ENCODE measurements at regions not wholly inside any gene's neighbourhood (a gene's known extent, or its start where the extent isn't known, plus 50 kb on each side); places are given as distances from the start of the nearest gene placed in this dataset.

- Histone ChIP-seq H3K27me3 (ENCODE audit: low read length) (no peaks in the 10 kb centered on the region), H3K9me3 (ENCODE audit: insufficient read depth, low read length) (no peaks in the 10 kb centered on the region), H3K27ac (ENCODE audit: low read depth, low read length) (no peak overlapping the region), H3K9ac (ENCODE audit: low read length) (no peak overlapping the region), H3K4me3 (ENCODE audit: insufficient read depth, low read length, poor library complexity, severe bottlenecking) (no peak overlapping the region), H3K4me2 (ENCODE audit: low read depth, low read length, poor library complexity, severe bottlenecking) (peak overlapping the region; percentile 32), H3F3A (ENCODE audit: insufficient read depth) (no peaks in the 10 kb centered on the region), H2AFZ (ENCODE audit: low read depth, low read length, severe bottlenecking) (no peak overlapping the region), H4K20me1 (ENCODE audit: low read depth, low read length) (no peaks in the 10 kb centered on the region), H3K79me2 (ENCODE audit: insufficient read depth, low read length) (no peaks in the 10 kb centered on the region), H3K9me2 (replicated peaks; ENCODE audit: insufficient read depth, low read length) (no peaks in the 10 kb centered on the region), H3K36me3 (ENCODE audit: low read length) (no peaks in the 10 kb centered on the region)
- TF ChIP-seq CTCF (IDR thresholded peaks at IDR 0.05; ENCODE audit: insufficient read depth, low read length, poor library complexity, severe bottlenecking) (no peak), EZH2phosphoT487 (conservative IDR thresholded peaks at IDR 0.05; ENCODE audit: low read length) (no peak)
Observed at GRCh38 chr17:77609553-77610517, 348.7 kb upstream of the TNRC6C start.

- H3K9ac ChIP-seq (ENCODE audit: low read length), result no peak overlapping the region
- H4K20me1 ChIP-seq (ENCODE audit: low read depth, low read length), result no peaks in the 10 kb centered on the region
- no peak overlapping the region for H2AFZ ChIP-seq (ENCODE audit: low read depth, low read length, severe bottlenecking)
- no peaks in the 10 kb centered on the region for H3K9me3 ChIP-seq (ENCODE audit: insufficient read depth, low read length)
- H3K4me3 ChIP-seq (ENCODE audit: insufficient read depth, low read length, poor library complexity, severe bottlenecking), result no peak overlapping the region
- no peak for TF ChIP-seq CTCF (IDR thresholded peaks at IDR 0.05; ENCODE audit: insufficient read depth, low read length, poor library complexity, severe bottlenecking)
- no peak for TF ChIP-seq EZH2phosphoT487 (conservative IDR thresholded peaks at IDR 0.05; ENCODE audit: low read length)
- no peaks in the 10 kb centered on the region for H3F3A ChIP-seq (ENCODE audit: insufficient read depth)
- H3K36me3 ChIP-seq (ENCODE audit: low read length), result no peaks in the 10 kb centered on the region
- H3K9me2 ChIP-seq (replicated peaks; ENCODE audit: insufficient read depth, low read length), result no peaks in the 10 kb centered on the region
- H3K79me2 ChIP-seq (ENCODE audit: insufficient read depth, low read length), result no peaks in the 10 kb centered on the region
- peak overlapping the region; percentile 32 for H3K4me2 ChIP-seq (ENCODE audit: low read depth, low read length, poor library complexity, severe bottlenecking)
- H3K27me3 ChIP-seq (ENCODE audit: low read length), result no peaks in the 10 kb centered on the region
- H3K27ac ChIP-seq (ENCODE audit: low read depth, low read length), result no peak overlapping the region
Observed at GRCh38 chr17:77610518-77610893, 348.0 kb upstream of the TNRC6C start.

- Histone ChIP-seq H3K79me2 (ENCODE audit: insufficient read depth, low read length) (no peaks in the 10 kb centered on the region), H3K27me3 (ENCODE audit: low read length) (no peaks in the 10 kb centered on the region), H4K20me1 (ENCODE audit: low read depth, low read length) (no peaks in the 10 kb centered on the region), H3F3A (ENCODE audit: insufficient read depth) (no peaks in the 10 kb centered on the region), H2AFZ (ENCODE audit: low read depth, low read length, severe bottlenecking) (no peak overlapping the region), H3K4me3 (ENCODE audit: insufficient read depth, low read length, poor library complexity, severe bottlenecking) (no peak overlapping the region), H3K9ac (ENCODE audit: low read length) (no peak overlapping the region), H3K27ac (ENCODE audit: low read depth, low read length) (no peak overlapping the region), H3K9me3 (ENCODE audit: insufficient read depth, low read length) (no peaks in the 10 kb centered on the region), H3K4me2 (ENCODE audit: low read depth, low read length, poor library complexity, severe bottlenecking) (no peak overlapping the region), H3K9me2 (replicated peaks; ENCODE audit: insufficient read depth, low read length) (no peaks in the 10 kb centered on the region), H3K36me3 (ENCODE audit: low read length) (no peaks in the 10 kb centered on the region)
- no peak for TF ChIP-seq CTCF (IDR thresholded peaks at IDR 0.05; ENCODE audit: insufficient read depth, low read length, poor library complexity, severe bottlenecking)
- no peak for TF ChIP-seq EZH2phosphoT487 (conservative IDR thresholded peaks at IDR 0.05; ENCODE audit: low read length)
Observed at GRCh38 chr17:77610972-77611521, 347.5 kb upstream of the TNRC6C start.
